Endothelial cell (in vitro differentiated cells): ENCODE measurements at regions not wholly inside any gene's neighbourhood (a gene's known extent, or its start where the extent isn't known, plus 50 kb on each side); places are given as distances from the start of the nearest gene placed in this dataset.

Experiments used
- DNase-seq: peaks from one replicate; pipeline ENCODE4 v3.0.0; 2021; ENCODE audit warnings: low spot score
- H3K27ac Mint-ChIP-seq: one replicate; pipeline ENCODE4 v1.8.0; 2021; ENCODE audit warnings: mixed read lengths, inconsistent platforms; ENCODE audit not compliant: unreplicated experiment
- H3K27me3 Mint-ChIP-seq: one replicate; pipeline ENCODE4 v1.8.0; 2021; ENCODE audit warnings: mild to moderate bottlenecking, moderate library complexity, mixed read lengths, inconsistent platforms; ENCODE audit not compliant: unreplicated experiment
- H3K36me3 Mint-ChIP-seq: one replicate; pipeline ENCODE4 v1.8.0; 2021; ENCODE audit warnings: mild to moderate bottlenecking, low read depth, mixed read lengths, inconsistent platforms; ENCODE audit not compliant: unreplicated experiment
- H3K4me1 Mint-ChIP-seq: one replicate; pipeline ENCODE4 v1.8.0; 2021; ENCODE audit warnings: mild to moderate bottlenecking, mixed read lengths, inconsistent platforms; ENCODE audit not compliant: unreplicated experiment
- H3K4me3 Mint-ChIP-seq: one replicate; pipeline ENCODE4 v1.8.0; 2021; ENCODE audit warnings: mild to moderate bottlenecking, mixed read lengths, inconsistent platforms; ENCODE audit not compliant: unreplicated experiment
- H3K9me3 Mint-ChIP-seq: one replicate; pipeline ENCODE4 v1.8.0; 2021; ENCODE audit warnings: mixed read lengths, inconsistent platforms; ENCODE audit not compliant: unreplicated experiment
- CTCF ChIP-seq: fragments of 200-600 bp; sonication (generic); IDR thresholded peaks from one replicate; pipeline ENCODE4 v1.5.0; 2021; ENCODE audit warnings: antibody characterized with exemption; ENCODE audit not compliant: unreplicated experiment

GRCh38 chr13:44149821-44150220 is 223.8 kb upstream of the SERP2 start:
- Mint-ChIP-seq H3K27ac (no peak overlapping the region), H3K4me1 (no peaks in the 10 kb centered on the region), H3K36me3 (no peaks in the 10 kb centered on the region), H3K4me3 (no peak overlapping the region), H3K9me3 (no peaks in the 10 kb centered on the region), H3K27me3 (peaks cover 8% of the 10 kb centered on the region)
- no peak for DNase-seq
- TF ChIP-seq CTCF: no peak

- Mint-ChIP-seq H3K4me1 (peaks cover 4% of the 10 kb centered on the region), H3K36me3 (no peaks in the 10 kb centered on the region), H3K4me3 (no peak overlapping the region), H3K9me3 (no peaks in the 10 kb centered on the region), H3K27ac (no peak overlapping the region), H3K27me3 (peaks cover 7% of the 10 kb centered on the region)
- no peak for TF ChIP-seq CTCF
- no peak for DNase-seq
These were observed 222.2 kb upstream of the SERP2 start for GRCh38 chr13:44151474-44151873.

GRCh38 chr13:44153496-44153895 is 220.1 kb upstream of the SERP2 start:
- TF ChIP-seq CTCF: no peak
- Mint-ChIP-seq H3K4me1 (peaks cover 4% of the 10 kb centered on the region), H3K9me3 (no peaks in the 10 kb centered on the region), H3K36me3 (no peaks in the 10 kb centered on the region), H3K27me3 (peaks cover 4% of the 10 kb centered on the region), H3K27ac (no peak overlapping the region), H3K4me3 (no peak overlapping the region)
- DNase-seq: no peak

- Mint-ChIP-seq H3K27ac (no peak overlapping the region), H3K9me3 (no peaks in the 10 kb centered on the region), H3K36me3 (no peaks in the 10 kb centered on the region), H3K4me1 (peaks cover 4% of the 10 kb centered on the region), H3K27me3 (peaks cover 6% of the 10 kb centered on the region), H3K4me3 (no peak overlapping the region)
- no peak for TF ChIP-seq CTCF
- no peak for DNase-seq
These were observed 218.0 kb upstream of the SERP2 start for GRCh38 chr13:44155422-44156293.

- no peak for TF ChIP-seq CTCF
- Mint-ChIP-seq H3K27ac (no peak overlapping the region), H3K36me3 (no peaks in the 10 kb centered on the region), H3K27me3 (peaks cover 5% of the 10 kb centered on the region), H3K4me1 (peaks cover 4% of the 10 kb centered on the region), H3K4me3 (no peak overlapping the region), H3K9me3 (no peaks in the 10 kb centered on the region)
- DNase-seq: no peak
These were observed 217.3 kb upstream of the SERP2 start for GRCh38 chr13:44156294-44156658.
